ENCODE measurements at regions not wholly inside any gene's neighbourhood (a gene's known extent, or its start where the extent isn't known, plus 50 kb on each side); places are given as distances from the start of the nearest gene placed in this dataset.

DNA sequence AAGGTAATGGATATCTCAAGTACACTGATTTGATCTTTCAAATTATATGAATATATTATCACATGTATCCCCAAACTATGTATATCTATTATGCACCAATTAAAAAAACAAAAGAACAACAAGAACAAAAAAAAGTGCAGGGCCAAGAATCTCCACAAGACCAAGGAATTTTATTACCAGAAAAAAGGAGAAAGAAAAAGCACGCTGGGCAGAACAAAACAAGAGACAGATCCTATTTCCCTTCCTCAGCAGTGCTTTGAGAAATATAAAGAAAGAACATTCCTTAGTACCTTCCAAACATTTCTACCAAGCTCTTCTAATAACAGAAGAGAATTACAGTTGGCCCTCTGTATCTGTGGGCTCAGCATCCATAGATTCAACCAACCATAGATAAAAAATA, 144.7 kb upstream of the CREB1 start:
- no peak for DNase-seq (ENCODE audit: low spot score)
- in situ Hi-C loops (cut with MboI; ENCODE audit: low pct_unique_long_range_greater_than_20kb, low sequenced_read_pairs, unreplicated experiment) = no loop called here
- TF ChIP-seq CTCF (IDR thresholded peaks at IDR 0.05; ENCODE audit: extremely low read depth, insufficient read depth, missing control alignments) = no peak

- no peak for DNase-seq (ENCODE audit: low spot score)
- in situ Hi-C loops (cut with MboI; ENCODE audit: low pct_unique_long_range_greater_than_20kb, low sequenced_read_pairs, unreplicated experiment) = no loop called here
- no peak for TF ChIP-seq CTCF (IDR thresholded peaks at IDR 0.05; ENCODE audit: extremely low read depth, insufficient read depth, missing control alignments)
These were observed 143.9 kb upstream of the CREB1 start for GRCh38 chr2:207385903-207386302.

DNA sequence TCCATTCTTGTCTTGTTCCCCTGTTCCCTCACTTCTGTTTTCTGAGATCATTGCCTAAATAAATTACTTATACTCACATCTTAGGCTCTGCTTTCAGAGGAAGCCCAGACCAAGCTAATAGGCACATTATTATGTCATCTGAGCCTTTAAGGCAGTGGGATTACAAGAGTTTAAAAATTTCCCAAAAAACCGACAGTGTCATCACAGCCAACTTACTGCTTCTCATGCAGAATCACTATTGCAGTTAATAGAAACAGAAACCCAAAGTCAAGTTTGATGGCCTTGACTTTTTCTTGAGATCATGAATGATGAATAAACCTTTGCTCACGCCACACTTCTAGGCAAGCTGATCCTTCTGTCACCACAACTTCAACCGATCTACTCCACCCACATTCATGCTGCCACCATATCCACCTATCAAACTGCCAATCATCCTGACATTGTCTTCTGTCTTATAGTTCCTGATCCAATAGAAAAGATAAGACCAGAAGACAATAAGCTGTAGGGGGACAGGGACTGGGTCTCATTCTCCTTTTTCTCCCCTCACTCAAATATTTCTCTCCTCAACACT, 142.7 kb upstream of the CREB1 start:
- in situ Hi-C loops (cut with MboI; ENCODE audit: low pct_unique_long_range_greater_than_20kb, low sequenced_read_pairs, unreplicated experiment) = no loop called here
- TF ChIP-seq CTCF (IDR thresholded peaks at IDR 0.05; ENCODE audit: extremely low read depth, insufficient read depth, missing control alignments) = no peak
- no peak for DNase-seq (ENCODE audit: low spot score)

DNA sequence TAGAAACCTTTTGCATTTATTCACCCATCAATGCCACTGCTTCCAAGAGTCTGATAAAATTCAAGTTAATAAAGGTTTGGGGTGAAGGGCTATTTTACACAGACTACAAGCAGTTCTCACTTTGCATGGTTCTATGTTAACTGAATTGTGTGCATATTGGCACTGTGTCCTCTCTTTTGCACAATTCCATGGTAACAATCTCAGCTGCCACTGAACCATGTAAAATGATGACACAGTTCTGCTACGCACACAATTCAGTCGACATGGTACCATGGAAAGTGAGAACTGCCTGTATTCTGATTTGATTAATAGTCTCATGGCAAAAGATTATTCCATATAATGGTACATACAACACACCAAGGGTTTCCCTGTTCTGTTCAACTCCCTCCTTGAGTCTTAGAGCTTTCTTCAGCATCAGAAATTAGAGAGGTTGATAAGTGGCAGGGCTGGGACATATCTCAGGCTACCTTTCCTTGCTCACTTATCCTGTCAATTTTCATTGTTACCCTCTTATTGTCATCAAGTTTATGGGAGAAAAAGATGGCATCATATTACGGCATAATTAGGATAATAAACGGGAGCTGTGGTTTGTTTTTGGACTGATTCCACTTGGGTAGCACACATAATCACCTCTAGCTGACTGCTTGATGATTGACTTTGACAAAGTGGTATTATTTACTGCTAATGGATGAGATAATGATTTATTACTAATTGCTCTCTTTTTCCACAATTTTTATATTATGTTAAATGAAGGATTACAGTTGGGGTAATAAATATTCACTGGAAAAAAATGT, 139.3 kb upstream of the CREB1 start:
- DNase-seq (ENCODE audit: low spot score) = no peak
- no peak for TF ChIP-seq CTCF (IDR thresholded peaks at IDR 0.05; ENCODE audit: extremely low read depth, insufficient read depth, missing control alignments)
- in situ Hi-C loops (cut with MboI; ENCODE audit: low pct_unique_long_range_greater_than_20kb, low sequenced_read_pairs, unreplicated experiment) = no loop called here

DNA sequence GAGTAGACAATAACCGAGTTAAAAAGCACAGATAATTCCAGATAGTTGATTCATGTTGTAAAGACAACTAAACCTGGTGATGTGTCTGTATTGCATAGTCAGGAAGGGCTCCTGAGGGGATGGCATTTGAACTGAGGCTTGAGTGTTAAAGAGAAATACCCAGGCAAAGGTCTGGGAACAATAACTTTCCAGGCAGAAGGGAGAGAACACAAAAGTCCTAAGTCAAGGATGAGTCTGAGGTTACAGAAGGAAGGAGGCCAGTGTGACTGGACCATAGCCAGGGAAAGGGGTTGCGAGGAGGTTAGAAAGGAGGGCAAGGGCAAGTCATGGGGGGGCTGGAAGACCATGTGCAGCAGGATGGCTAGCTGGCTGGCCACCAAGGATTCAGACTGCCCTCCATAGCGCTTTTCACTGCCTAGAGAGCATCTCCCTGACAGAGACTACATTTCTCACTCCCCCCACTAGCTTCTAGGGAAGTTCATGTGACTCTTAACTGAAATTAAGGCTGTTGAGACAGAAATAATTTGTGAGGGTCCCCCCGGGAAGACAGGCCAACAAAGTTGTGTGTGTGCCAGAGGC, 135.5 kb upstream of the CREB1 start:
- in situ Hi-C loops (cut with MboI; ENCODE audit: low pct_unique_long_range_greater_than_20kb, low sequenced_read_pairs, unreplicated experiment) = no loop called here
- no peak for DNase-seq (ENCODE audit: low spot score)
- TF ChIP-seq CTCF (IDR thresholded peaks at IDR 0.05; ENCODE audit: extremely low read depth, insufficient read depth, missing control alignments) = no peak

- no peak for TF ChIP-seq CTCF (IDR thresholded peaks at IDR 0.05; ENCODE audit: extremely low read depth, insufficient read depth, missing control alignments)
- DNase-seq (ENCODE audit: low spot score) = no peak
- in situ Hi-C loops (cut with MboI; ENCODE audit: low pct_unique_long_range_greater_than_20kb, low sequenced_read_pairs, unreplicated experiment) = no loop called here
These were observed 134.8 kb upstream of the CREB1 start for GRCh38 chr2:207394812-207395534.
